MM.1S (cell line): ENCODE measurements at regions not wholly inside any gene's neighbourhood (a gene's known extent, or its start where the extent isn't known, plus 50 kb on each side); places are given as distances from the start of the nearest gene placed in this dataset.

Experiments
- EZH2phosphoT487 ChIP-seq: fragments of 300-600 bp; sonication (generic); IDR thresholded peaks from 2 replicates; pipeline ENCODE4 v1.6.1; 2018; ENCODE audit warnings: antibody characterized with exemption, low read length
- TF ChIP-seq, protein P1 (sequence below): fragments of 300-600 bp; sonication (generic); IDR thresholded peaks from 2 replicates; pipeline ENCODE4 v1.5.1; 2016; ENCODE audit warnings: antibody characterized with exemption, low read length, mixed read lengths

DNA sequence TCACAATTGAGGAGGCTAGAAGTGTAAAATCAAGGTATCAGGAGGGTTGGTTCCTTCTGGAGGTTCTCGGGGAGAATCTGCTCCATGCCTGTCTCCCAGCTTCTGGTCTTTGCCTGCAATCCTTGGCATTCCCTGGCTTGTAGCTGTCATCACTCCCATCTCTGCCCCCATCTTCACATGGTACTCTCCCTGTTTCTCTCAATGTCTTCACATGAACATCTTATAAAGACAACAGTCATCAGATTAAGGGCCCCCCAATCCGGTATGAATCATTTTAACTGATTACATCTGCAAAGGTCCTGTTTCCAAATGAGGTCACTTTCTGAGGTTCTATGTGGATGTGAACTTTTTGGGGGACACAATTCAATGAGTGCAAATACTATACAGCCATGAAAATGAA lies 113.0 kb upstream of the GALNT15 start:
- TF ChIP-seq, protein P1, sequence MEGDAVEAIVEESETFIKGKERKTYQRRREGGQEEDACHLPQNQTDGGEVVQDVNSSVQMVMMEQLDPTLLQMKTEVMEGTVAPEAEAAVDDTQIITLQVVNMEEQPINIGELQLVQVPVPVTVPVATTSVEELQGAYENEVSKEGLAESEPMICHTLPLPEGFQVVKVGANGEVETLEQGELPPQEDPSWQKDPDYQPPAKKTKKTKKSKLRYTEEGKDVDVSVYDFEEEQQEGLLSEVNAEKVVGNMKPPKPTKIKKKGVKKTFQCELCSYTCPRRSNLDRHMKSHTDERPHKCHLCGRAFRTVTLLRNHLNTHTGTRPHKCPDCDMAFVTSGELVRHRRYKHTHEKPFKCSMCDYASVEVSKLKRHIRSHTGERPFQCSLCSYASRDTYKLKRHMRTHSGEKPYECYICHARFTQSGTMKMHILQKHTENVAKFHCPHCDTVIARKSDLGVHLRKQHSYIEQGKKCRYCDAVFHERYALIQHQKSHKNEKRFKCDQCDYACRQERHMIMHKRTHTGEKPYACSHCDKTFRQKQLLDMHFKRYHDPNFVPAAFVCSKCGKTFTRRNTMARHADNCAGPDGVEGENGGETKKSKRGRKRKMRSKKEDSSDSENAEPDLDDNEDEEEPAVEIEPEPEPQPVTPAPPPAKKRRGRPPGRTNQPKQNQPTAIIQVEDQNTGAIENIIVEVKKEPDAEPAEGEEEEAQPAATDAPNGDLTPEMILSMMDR: no peak
- no peak for TF ChIP-seq EZH2phosphoT487
